ENCODE measurements at regions not wholly inside any gene's neighbourhood (a gene's known extent, or its start where the extent isn't known, plus 50 kb on each side); places are given as distances from the start of the nearest gene placed in this dataset.

GRCh38 chrX:39039890-39040289 lies 238.6 kb downstream of the MID1IP1 start:
- no peak overlapping the region for H3K4me3 ChIP-seq
- H3K27ac ChIP-seq = no peak overlapping the region
- intact Hi-C loops (cut with DNase I; ENCODE audit: low total_unique reads) = no loop called here
- no peaks in the 10 kb centered on the region for H3K4me1 ChIP-seq
- DNase-seq = no peak
- TF ChIP-seq CTCF (IDR thresholded peaks at IDR 0.05) (no peak), POLR2A (IDR thresholded peaks at IDR 0.05) (no peak)
- H3K27me3 ChIP-seq = no peaks in the 10 kb centered on the region
- no peaks in the 10 kb centered on the region for H3K36me3 ChIP-seq
- no peaks in the 10 kb centered on the region for H3K9me3 ChIP-seq

- H3K9me3 ChIP-seq = peaks cover 0 to 4% of the 10 kb centered on the region in 2 donors
- H3K4me3 ChIP-seq = no peak overlapping the region
- no peaks in the 10 kb centered on the region for H3K36me3 ChIP-seq
- TF ChIP-seq POLR2A (IDR thresholded peaks at IDR 0.05) (no peak), CTCF (IDR thresholded peaks at IDR 0.05) (no peak)
- no peak overlapping the region for H3K27ac ChIP-seq
- H3K4me1 ChIP-seq = no peaks in the 10 kb centered on the region
- no peaks in the 10 kb centered on the region for H3K27me3 ChIP-seq
- DNase-seq = no peak
- intact Hi-C loops (cut with DNase I; ENCODE audit: low total_unique reads) = no loop called here
These were observed 242.7 kb downstream of the MID1IP1 start for GRCh38 chrX:39043838-39044550.

- no peaks in the 10 kb centered on the region for H3K27me3 ChIP-seq
- TF ChIP-seq POLR2A (IDR thresholded peaks at IDR 0.05) (no peak), CTCF (IDR thresholded peaks at IDR 0.05) (no peak)
- peaks cover 0 to 4% of the 10 kb centered on the region in 2 donors for H3K9me3 ChIP-seq
- no peaks in the 10 kb centered on the region for H3K36me3 ChIP-seq
- H3K4me1 ChIP-seq = no peaks in the 10 kb centered on the region
- intact Hi-C loops (cut with DNase I; ENCODE audit: low total_unique reads) = no loop called here
- no peak overlapping the region for H3K27ac ChIP-seq
- H3K4me3 ChIP-seq = no peak overlapping the region
- no peak for DNase-seq
These were observed 245.9 kb downstream of the MID1IP1 start for GRCh38 chrX:39047174-39047573.

- Histone ChIP-seq H3K9me3 (peaks cover 0 to 4% of the 10 kb centered on the region in 2 donors), H3K27ac (no peak overlapping the region)
These were observed 248.7 kb downstream of the MID1IP1 start for GRCh38 chrX:39049975-39050374.

More at GRCh38 chrX:39049975-39050374, 248.7 kb downstream of the MID1IP1 start:
- no peak for DNase-seq
- H3K4me3 ChIP-seq = no peak overlapping the region
- TF ChIP-seq POLR2A (IDR thresholded peaks at IDR 0.05) = no peak
- no peak for TF ChIP-seq CTCF (IDR thresholded peaks at IDR 0.05)
- H3K4me1 ChIP-seq = no peaks in the 10 kb centered on the region
- no peaks in the 10 kb centered on the region for H3K27me3 ChIP-seq
- H3K36me3 ChIP-seq = no peaks in the 10 kb centered on the region
- intact Hi-C loops (cut with DNase I; ENCODE audit: low total_unique reads) = no loop called here

All from uterus (tissue), 3 donors.